Glutamatergic neuron (in vitro differentiated cells): ENCODE measurements at regions not wholly inside any gene's neighbourhood (a gene's known extent, or its start where the extent isn't known, plus 50 kb on each side); places are given as distances from the start of the nearest gene placed in this dataset.

Source experiments
- DNase-seq: peaks from one replicate; pipeline ENCODE4 v3.0.0; 2022
- H3K27ac Mint-ChIP-seq: one replicate; pipeline ENCODE4 v1.8.0; 2020; ENCODE audit warnings: mild to moderate bottlenecking, mixed read lengths, inconsistent platforms; ENCODE audit not compliant: unreplicated experiment
- H3K27me3 Mint-ChIP-seq: one replicate; pipeline ENCODE4 v1.8.0; 2020; ENCODE audit warnings: mild to moderate bottlenecking, moderate library complexity, mixed read lengths, inconsistent platforms; ENCODE audit not compliant: unreplicated experiment
- H3K36me3 Mint-ChIP-seq: one replicate; pipeline ENCODE4 v1.8.0; 2020; ENCODE audit warnings: mild to moderate bottlenecking, mixed read lengths, inconsistent platforms; ENCODE audit not compliant: unreplicated experiment
- H3K4me1 Mint-ChIP-seq: one replicate; pipeline ENCODE4 v1.8.0; 2020; ENCODE audit warnings: mild to moderate bottlenecking, low read depth, mixed read lengths, inconsistent platforms; ENCODE audit not compliant: unreplicated experiment
- H3K4me3 Mint-ChIP-seq: one replicate; pipeline ENCODE4 v1.8.0; 2020; ENCODE audit warnings: mild to moderate bottlenecking, mixed read lengths, inconsistent platforms; ENCODE audit not compliant: unreplicated experiment
- H3K9me3 Mint-ChIP-seq: one replicate; pipeline ENCODE4 v1.8.0; 2020; ENCODE audit warnings: mild to moderate bottlenecking, moderate library complexity, mixed read lengths, inconsistent platforms; ENCODE audit not compliant: unreplicated experiment
- CTCF ChIP-seq: fragments of 200-600 bp; sonication (generic); IDR thresholded peaks from one replicate; pipeline ENCODE4 v1.5.0; 2021; ENCODE audit not compliant: partially characterized antibody, unreplicated experiment

GRCh38 chr4:128709268-128709667 lies 100.2 kb upstream of the JADE1 start:
- Mint-ChIP-seq H3K27ac (no peak overlapping the region), H3K9me3 (peaks cover 1% of the 10 kb centered on the region)
- DNase-seq: no peak

GRCh38 chr4:128707864-128708263 lies 101.6 kb upstream of the JADE1 start:
- Mint-ChIP-seq H3K4me3 (no peak overlapping the region), H3K4me1 (no peaks in the 10 kb centered on the region), H3K36me3 (peaks cover 5% of the 10 kb centered on the region), H3K9me3 (peaks cover 1% of the 10 kb centered on the region), H3K27ac (no peak overlapping the region), H3K27me3 (no peaks in the 10 kb centered on the region)
- no peak for TF ChIP-seq CTCF
- DNase-seq: no peak

More at GRCh38 chr4:128709268-128709667, 100.2 kb upstream of the JADE1 start:
- Mint-ChIP-seq H3K36me3 (peaks cover 2% of the 10 kb centered on the region), H3K4me1 (no peaks in the 10 kb centered on the region), H3K4me3 (no peak overlapping the region), H3K27me3 (no peaks in the 10 kb centered on the region)
- TF ChIP-seq CTCF: no peak

- Mint-ChIP-seq H3K9me3 (no peaks in the 10 kb centered on the region), H3K4me3 (no peak overlapping the region), H3K27me3 (no peaks in the 10 kb centered on the region), H3K27ac (no peak overlapping the region), H3K36me3 (peaks cover 5% of the 10 kb centered on the region), H3K4me1 (no peaks in the 10 kb centered on the region)
- no peak for TF ChIP-seq CTCF
- no peak for DNase-seq
Measured at GRCh38 chr4:128703948-128704347, 105.6 kb upstream of the JADE1 start.

GRCh38 chr4:128700659-128701350 lies 108.7 kb upstream of the JADE1 start:
- peaks cover 5% of the 10 kb centered on the region for H3K36me3 Mint-ChIP-seq
- TF ChIP-seq CTCF: no peak
- no peak for DNase-seq
- no peak overlapping the region for H3K27ac Mint-ChIP-seq
- no peaks in the 10 kb centered on the region for H3K27me3 Mint-ChIP-seq
- no peaks in the 10 kb centered on the region for H3K4me1 Mint-ChIP-seq
- H3K4me3 Mint-ChIP-seq: no peak overlapping the region
- no peaks in the 10 kb centered on the region for H3K9me3 Mint-ChIP-seq

GRCh38 chr4:128698386-128698785 lies 111.1 kb upstream of the JADE1 start:
- H3K36me3 Mint-ChIP-seq: no peaks in the 10 kb centered on the region
- H3K9me3 Mint-ChIP-seq: peaks cover 5% of the 10 kb centered on the region
- H3K27me3 Mint-ChIP-seq: no peaks in the 10 kb centered on the region
- no peak for DNase-seq
- no peaks in the 10 kb centered on the region for H3K4me1 Mint-ChIP-seq
- no peak overlapping the region for H3K4me3 Mint-ChIP-seq
- H3K27ac Mint-ChIP-seq: no peak overlapping the region
- no peak for TF ChIP-seq CTCF
